Rectal smooth muscle tissue (tissue), 1 donor: ENCODE measurements at regions not wholly inside any gene's neighbourhood (a gene's known extent, or its start where the extent isn't known, plus 50 kb on each side); places are given as distances from the start of the nearest gene placed in this dataset.

Experiments
- H3K27ac ChIP-seq: one replicate; pipeline ENCODE4 v1.7.0; 2013; ENCODE audit warnings: low read depth, low read length, inconsistent platforms
- H3K27me3 ChIP-seq: one replicate; pipeline ENCODE4 v1.7.0; 2013; ENCODE audit warnings: low read length; ENCODE audit not compliant: control insufficient read depth, insufficient read depth
- H3K36me3 ChIP-seq: one replicate; pipeline ENCODE4 v1.7.0; 2013; ENCODE audit warnings: low read length; ENCODE audit not compliant: control insufficient read depth, insufficient read depth
- H3K4me1 ChIP-seq: one replicate; pipeline ENCODE4 v1.7.0; 2013; ENCODE audit warnings: low read length; ENCODE audit not compliant: control insufficient read depth, insufficient read depth
- H3K4me3 ChIP-seq: one replicate; pipeline ENCODE4 v1.7.0; 2013; ENCODE audit warnings: low read length
- H3K9ac ChIP-seq: one replicate; pipeline ENCODE4 v1.7.0; 2013; ENCODE audit warnings: low read length

DNA sequence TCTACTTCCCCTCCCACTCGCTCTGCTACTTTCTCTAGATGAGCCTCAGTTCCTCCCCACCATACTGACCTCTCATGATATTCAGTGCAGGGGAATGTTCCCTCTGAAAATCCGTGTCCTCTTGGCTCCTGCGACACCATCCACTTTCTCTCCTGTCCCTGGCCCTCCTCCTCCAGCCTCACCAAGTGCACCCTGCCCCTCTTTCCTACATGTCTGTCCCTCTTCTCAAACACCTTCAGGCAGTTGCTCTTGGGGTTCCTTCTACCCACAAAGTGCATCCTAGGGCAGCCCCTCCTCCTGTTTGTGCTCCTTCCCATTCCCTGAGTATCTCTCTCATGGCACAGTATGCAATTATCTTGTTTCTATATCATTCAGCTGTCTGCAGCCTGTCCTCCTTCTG, 246.4 kb upstream of the RAB6C start:
- Histone ChIP-seq H3K36me3 (no peaks in the 10 kb centered on the region), H3K27me3 (no peaks in the 10 kb centered on the region), H3K9ac (no peak overlapping the region), H3K4me1 (no peaks in the 10 kb centered on the region), H3K27ac (no peak overlapping the region), H3K4me3 (no peak overlapping the region)

DNA sequence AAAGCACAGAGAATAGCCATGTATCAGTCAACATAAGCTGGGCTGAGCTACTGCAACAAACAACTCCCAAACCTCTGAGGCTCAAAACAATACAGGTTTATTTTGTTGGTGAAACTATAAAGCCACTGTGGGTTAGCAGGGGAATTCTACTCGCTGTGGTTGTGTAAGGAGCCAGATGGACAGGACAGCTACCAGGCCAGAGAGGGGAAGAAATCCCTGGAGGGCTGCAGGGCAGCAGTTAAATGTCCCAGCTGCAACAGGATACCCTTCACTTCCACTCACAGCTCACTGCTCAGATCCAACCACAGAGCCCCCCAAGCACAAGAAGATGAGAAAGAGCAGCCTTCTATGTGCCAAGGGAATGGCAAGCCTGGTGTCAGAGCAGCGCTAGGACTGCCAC, 245.9 kb upstream of the RAB6C start:
- Histone ChIP-seq H3K27ac (no peak overlapping the region), H3K36me3 (no peaks in the 10 kb centered on the region), H3K4me3 (no peak overlapping the region), H3K9ac (no peak overlapping the region), H3K4me1 (no peaks in the 10 kb centered on the region), H3K27me3 (no peaks in the 10 kb centered on the region)

DNA sequence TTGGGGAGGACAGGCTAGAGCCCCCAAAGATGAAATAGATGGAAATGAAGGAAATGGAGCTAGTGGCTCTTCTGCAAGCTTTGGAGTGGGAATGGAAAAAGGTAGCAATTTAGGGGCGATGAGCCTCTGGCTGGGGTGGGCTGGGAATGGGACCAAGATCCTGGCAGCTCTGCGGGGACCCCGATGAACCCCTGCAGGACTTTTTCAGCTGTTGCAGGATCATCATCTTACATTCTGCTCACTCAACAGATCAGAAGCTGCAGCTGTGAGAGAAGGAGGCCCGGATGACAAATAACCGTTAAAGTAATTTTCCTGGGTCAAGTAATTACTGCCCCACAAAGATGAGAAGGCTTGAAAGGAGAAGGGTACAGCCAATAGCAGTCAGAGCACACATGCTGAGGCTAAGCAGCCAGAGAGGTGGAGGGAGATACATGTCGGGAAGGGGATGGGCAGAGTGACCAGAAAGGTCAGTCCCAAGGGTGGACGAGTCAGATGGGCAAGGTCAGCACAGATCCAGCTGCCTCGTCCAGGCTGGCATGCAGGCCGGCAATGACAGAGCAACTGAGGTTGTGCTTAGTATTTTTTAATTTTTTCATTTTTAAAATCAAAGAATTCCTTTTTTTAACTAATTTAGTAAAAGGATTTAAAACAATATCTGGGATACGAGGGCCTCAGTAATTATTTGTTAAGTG, 245.0 kb upstream of the RAB6C start:
- H3K27me3 ChIP-seq, result no peaks in the 10 kb centered on the region
- no peaks in the 10 kb centered on the region for H3K36me3 ChIP-seq
- H3K9ac ChIP-seq, result no peak overlapping the region
- no peak overlapping the region for H3K4me3 ChIP-seq
- no peaks in the 10 kb centered on the region for H3K4me1 ChIP-seq
- H3K27ac ChIP-seq, result no peak overlapping the region

DNA sequence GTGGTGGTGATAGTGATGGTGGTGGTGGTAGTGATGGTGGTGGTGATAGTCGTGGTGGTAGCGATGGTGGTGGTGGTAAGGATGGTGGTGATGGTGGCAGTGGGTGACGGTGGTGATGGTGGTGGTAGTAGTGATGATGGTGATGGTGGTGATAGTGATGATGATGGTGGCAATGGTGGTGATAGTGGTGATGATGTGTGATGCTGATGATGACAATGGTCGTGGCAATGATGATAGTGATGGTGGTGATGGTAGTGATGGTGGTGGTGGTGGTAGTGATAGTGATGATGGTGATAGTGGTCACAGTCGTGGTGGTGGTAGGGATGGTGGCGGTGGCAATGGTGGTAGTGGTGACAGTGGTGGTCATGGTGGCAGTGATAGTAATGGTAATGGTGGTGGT, 243.9 kb upstream of the RAB6C start:
- Histone ChIP-seq H3K27ac (no peak overlapping the region), H3K4me1 (no peaks in the 10 kb centered on the region), H3K27me3 (no peaks in the 10 kb centered on the region), H3K36me3 (no peaks in the 10 kb centered on the region), H3K9ac (no peak overlapping the region), H3K4me3 (no peak overlapping the region)

DNA sequence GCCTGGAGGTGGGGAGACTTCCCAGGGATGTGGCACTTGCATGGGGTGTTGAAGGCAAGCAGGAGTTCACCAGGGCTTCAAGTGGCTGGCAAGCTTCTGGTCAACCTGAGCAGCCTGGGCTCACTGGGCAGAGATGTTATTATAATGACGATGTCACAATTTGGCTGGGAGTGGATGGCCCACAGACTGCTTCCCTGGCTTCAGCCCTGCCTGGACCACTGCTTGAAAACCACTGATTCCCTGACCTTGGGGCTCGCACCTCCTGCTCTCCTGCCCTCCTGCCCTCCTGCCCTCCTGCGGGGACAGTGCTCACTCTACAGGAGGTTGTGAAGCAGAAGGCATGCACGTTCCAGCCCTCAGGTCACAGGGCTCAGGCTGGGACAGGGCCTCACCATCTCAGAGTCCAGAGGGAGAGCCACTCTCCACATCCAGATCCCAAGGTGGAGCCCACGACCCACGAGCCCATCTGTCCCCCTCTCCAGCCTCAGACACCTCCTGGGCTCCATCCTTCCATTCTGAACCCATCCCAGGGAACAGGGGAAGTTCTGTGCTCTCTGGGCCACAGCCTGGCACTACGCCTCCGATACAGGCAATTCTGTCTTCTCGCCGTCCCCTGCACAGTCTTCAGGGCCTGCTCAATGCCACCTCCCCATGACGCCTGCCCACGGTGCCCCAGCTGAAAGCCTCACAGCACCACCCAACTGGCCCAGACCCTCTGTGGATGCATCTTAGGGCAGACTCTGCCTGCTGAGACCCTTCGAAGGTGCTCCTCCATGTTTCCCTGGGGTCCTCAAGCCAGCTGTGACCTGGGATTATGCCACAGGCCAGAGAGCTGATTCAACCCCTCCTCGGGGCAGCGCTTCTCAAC, 241.6 kb upstream of the RAB6C start:
- no peaks in the 10 kb centered on the region for H3K36me3 ChIP-seq

DNA sequence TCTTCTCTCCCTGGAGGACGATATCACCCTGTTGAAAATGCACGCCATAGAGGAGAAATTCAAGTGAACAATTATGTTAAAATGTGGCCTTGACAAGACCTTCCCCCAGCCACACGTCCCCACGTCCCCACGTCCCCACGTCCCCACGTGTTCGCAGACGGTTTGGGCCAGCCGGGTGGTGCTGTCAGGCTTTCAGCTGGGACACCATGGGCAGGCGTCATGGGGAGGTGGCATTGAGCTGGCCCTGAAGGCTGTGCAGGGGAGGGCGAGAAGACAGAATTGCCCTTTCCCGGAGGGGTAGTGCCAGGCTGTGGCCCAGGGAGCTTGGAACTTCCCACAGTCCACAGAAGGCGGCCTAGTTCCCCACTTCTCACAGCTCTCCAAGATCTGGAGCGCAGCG, 240.7 kb upstream of the RAB6C start:
- Histone ChIP-seq H3K4me1 (no peaks in the 10 kb centered on the region), H3K27ac (no peak overlapping the region), H3K9ac (no peak overlapping the region), H3K36me3 (no peaks in the 10 kb centered on the region), H3K27me3 (no peaks in the 10 kb centered on the region), H3K4me3 (no peak overlapping the region)

More for the DNA sequence above, 241.6 kb upstream of the RAB6C start:
- no peaks in the 10 kb centered on the region for H3K4me1 ChIP-seq
- no peak overlapping the region for H3K9ac ChIP-seq
- H3K27me3 ChIP-seq, result no peaks in the 10 kb centered on the region
- no peak overlapping the region for H3K4me3 ChIP-seq
- H3K27ac ChIP-seq, result no peak overlapping the region

DNA sequence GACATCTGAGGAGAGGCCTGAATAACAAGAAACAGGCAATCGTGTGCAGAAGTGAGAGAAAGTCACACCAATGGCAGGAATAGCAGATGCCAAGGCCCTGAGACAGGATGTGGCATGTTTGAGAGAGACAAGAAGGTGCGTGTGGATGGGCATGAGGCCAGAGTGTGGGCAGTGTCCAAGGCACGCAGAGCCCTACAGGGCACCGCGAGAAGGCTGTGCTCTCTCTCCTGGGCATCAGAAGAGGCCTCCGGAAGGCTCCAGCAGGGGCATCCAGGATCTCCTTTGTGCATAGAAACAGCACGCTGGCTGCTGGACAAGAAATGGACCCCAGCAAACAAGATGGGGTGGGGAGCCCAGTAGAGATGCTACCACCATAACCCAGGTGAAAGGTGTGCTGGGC, 239.0 kb upstream of the RAB6C start:
- Histone ChIP-seq H3K4me1 (no peaks in the 10 kb centered on the region), H3K4me3 (no peak overlapping the region), H3K27ac (no peak overlapping the region), H3K36me3 (no peaks in the 10 kb centered on the region), H3K9ac (no peak overlapping the region), H3K27me3 (no peaks in the 10 kb centered on the region)

DNA sequence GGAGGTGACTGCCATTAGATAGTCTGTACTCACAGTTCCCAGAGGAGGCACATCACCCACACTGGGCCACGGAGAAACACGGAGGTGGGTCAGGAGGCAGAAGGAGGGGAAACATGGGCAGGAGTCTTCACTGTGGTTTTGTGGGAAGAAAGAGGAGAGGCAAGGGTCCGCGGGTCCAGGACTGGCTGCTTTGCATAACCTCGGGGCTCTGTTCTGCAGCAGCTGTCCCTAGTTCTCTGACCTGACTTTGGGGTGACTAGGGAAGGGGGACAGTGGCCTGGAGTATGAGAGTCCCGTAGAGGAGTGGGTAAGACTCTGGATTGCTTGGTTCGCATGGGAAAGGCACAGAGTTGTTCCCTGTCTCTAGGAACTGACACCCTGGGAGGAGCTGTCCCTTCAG, 238.3 kb upstream of the RAB6C start:
- no peaks in the 10 kb centered on the region for H3K36me3 ChIP-seq
- H3K4me3 ChIP-seq, result no peak overlapping the region
- no peak overlapping the region for H3K9ac ChIP-seq
- H3K4me1 ChIP-seq, result no peaks in the 10 kb centered on the region
- H3K27me3 ChIP-seq, result no peaks in the 10 kb centered on the region
- H3K27ac ChIP-seq, result no peak overlapping the region

DNA sequence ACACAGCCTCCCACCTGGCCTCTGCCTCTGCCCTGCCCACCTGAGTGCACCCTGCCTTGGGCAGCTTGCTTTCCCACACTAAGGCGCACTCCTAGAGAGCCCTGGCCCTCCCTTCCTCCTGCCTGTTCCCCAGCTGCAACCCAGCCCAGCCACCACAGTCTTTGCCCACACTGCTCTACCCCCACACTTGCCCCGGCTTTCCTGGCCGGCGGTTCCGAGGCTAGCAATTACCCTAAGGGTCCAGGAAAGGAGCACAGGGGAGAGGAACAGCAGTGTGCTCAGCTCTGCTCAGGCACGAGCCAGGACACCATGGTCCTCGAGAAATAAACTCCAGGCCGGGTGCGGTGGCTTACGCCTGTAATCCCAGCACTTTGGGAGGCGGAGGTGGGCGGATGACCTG, 237.8 kb upstream of the RAB6C start:
- no peaks in the 10 kb centered on the region for H3K4me1 ChIP-seq
- H3K36me3 ChIP-seq, result no peaks in the 10 kb centered on the region
- H3K27ac ChIP-seq, result no peak overlapping the region
- H3K9ac ChIP-seq, result no peak overlapping the region
- no peaks in the 10 kb centered on the region for H3K27me3 ChIP-seq
- H3K4me3 ChIP-seq, result no peak overlapping the region

DNA sequence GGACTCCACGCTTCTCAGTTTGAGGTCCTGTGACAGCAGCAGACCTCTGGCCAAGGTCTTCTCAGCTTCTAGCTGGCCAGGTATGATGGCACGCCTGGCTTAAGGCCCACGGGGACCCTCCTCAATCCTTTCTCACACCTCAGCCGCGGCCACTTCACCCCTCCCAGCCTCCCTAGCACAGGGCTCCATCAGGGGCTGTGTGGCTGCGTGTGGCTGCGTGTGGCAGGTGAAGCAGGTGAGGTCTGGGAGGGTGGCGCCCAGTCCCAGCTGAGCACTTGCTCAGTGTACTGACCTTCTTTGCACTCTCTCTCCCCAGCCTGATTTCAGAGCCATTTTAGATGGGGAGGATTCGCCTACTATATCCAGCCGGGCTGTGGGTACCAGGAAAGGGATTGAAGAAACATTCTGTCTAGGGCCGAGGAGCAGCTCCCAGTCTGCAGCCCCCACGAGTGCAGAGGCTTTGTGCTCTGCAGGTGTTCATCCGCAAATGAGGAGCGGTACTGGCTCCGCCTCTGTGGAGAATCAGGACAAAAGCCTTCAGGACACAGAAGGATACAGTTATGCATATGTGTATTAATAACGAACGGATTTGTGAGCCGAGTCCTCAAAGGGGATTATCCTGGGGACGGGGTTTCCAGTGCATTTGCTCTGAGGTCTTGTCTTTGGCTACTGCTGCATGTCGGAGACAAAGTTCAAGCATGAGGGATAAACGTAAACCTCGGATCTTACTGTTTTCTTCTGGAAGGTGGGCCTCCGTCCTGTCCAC, 236.9 kb upstream of the RAB6C start:
- H3K27me3 ChIP-seq, result no peaks in the 10 kb centered on the region
- no peak overlapping the region for H3K4me3 ChIP-seq
- H3K36me3 ChIP-seq, result no peaks in the 10 kb centered on the region
- H3K4me1 ChIP-seq, result no peaks in the 10 kb centered on the region
- no peak overlapping the region for H3K9ac ChIP-seq
- H3K27ac ChIP-seq, result no peak overlapping the region

DNA sequence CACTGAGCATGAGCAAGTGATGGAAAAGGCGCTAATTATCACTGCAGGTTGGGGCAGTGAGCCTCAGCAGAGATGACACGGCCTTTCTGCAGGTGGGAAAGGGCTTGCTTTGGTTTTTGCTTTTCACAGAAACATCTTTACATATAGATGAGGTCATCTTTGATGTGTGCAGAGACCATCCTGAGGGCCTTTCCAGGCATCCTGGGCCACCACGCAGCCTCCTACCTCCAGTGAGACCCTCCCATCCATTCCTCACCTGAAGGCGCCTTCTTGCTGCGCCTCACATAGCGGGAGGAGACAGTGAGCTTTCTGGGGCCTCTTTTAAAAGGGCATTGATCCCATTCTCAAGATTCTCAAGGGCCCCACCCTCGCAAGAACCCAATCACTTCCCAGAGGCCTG, 235.3 kb upstream of the RAB6C start:
- no peak overlapping the region for H3K4me3 ChIP-seq
- H3K36me3 ChIP-seq, result no peaks in the 10 kb centered on the region
- no peak overlapping the region for H3K27ac ChIP-seq
- H3K27me3 ChIP-seq, result no peaks in the 10 kb centered on the region
- no peaks in the 10 kb centered on the region for H3K4me1 ChIP-seq
- H3K9ac ChIP-seq, result no peak overlapping the region

DNA sequence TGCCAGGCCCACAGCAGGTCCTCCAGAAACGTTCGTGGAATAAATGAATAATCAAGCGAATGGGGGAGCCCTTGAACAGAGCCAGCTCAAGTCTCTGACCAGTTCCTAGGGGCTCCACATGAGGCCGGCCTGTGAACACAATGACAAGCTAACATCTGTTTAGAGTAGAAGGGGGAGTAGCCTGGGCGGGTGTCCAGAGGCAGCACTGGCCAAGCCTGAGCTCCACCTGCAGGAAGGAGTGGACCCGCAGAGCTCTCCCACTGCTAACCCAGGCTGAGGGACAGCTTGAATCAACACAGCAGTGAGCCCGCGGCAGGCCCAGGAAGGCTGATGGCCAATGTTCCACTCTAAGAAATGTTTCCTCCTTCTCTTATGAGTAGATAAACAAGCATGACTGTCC, 234.8 kb upstream of the RAB6C start:
- Histone ChIP-seq H3K4me1 (no peaks in the 10 kb centered on the region), H3K4me3 (no peak overlapping the region), H3K9ac (no peak overlapping the region), H3K27me3 (no peaks in the 10 kb centered on the region), H3K36me3 (no peaks in the 10 kb centered on the region), H3K27ac (no peak overlapping the region)
